CD1c-positive myeloid dendritic cell (primary cell): ENCODE measurements at regions not wholly inside any gene's neighbourhood (a gene's known extent, or its start where the extent isn't known, plus 50 kb on each side); places are given as distances from the start of the nearest gene placed in this dataset.
A peak's percentile ranks its signal among the peaks of the same experiment; 100 is the strongest.
"Not testable (repeated sequence)": the region's sequence is repeated elsewhere in the genome, so short reads cannot be mapped to it uniquely, and the experiment has no call there.

Source experiments
- DNase-seq: peaks from one replicate; pipeline ENCODE4 v3.0.0-alpha.2; 2016; ENCODE audit errors: extremely low spot score

DNA sequence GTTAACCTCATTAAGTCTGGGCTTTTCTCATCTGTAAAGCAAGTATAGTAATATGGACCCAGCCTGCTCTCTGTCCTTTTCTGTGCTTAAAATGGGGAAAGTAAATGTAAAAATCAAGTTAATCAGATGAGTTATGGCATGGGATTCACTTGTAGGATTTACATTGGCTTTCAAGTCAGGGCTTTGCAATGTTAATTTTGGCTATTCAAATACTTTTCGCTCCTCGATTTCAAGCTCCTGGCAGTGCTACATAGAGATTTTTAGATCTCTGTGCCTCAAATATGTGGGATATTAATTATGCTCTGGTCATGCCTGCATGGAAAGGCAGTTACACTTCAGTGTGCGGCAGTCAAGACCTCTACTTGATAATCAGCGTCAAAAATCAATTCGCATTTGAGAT, 709.8 kb downstream of the LTN1 start:
- no peak for DNase-seq

DNA sequence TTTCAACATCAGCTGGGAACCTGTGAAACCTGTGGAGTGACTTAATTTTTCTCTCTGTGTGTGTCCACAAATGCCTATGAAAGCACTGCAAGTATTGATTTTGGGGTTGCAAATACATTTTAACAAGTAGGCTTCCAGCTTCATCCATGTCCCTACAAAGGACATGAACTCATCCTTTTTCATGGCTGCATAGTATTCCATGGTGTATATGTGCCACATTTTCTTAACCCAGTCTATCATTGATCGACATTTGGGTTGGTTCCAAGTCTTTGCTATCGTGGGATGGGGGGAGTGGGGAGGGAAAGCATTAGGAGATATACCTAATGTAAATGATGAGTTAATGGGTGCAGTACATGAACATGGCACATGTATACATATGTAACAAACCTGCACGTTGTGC, 711.3 kb downstream of the LTN1 start:
- not testable (repeated sequence) for DNase-seq

DNA sequence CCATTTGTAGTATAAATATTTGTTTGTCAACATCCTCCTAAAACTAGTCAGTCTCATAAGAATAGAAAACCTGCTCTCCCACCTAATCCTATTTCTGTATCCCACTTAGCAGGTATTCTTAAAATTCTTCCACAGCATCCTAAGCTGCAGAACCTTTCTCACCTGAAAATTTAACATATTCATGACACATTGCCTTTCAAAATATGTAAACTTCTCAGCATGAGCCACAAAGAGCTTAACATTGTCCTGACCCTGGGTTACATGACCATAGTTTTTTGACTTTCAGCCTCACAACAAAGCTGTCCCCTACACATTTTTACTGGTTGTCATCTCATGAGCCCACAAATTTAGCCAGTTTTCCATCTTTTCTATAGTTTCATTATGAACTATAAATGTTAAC, 712.1 kb downstream of the LTN1 start:
- no peak for DNase-seq

DNA sequence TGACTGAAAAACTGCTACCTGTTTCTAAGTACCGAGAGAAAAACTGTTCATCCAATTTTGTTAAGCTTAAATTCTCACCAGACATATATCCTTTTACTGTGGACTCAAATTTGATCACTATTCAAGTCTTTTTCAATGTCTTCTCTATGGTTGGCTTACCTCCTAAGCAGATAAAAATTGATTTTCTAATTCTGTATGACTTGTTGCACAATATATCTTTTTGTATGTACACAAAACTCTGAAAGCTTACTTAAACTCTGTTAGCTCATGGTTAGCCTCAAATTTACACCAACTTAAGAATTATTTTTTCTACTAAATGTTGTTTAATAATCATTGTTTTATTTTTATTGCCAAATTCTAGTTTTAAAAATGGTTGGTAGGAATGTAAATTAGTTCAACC, 715.4 kb downstream of the LTN1 start:
- DNase-seq, result no peak

DNA sequence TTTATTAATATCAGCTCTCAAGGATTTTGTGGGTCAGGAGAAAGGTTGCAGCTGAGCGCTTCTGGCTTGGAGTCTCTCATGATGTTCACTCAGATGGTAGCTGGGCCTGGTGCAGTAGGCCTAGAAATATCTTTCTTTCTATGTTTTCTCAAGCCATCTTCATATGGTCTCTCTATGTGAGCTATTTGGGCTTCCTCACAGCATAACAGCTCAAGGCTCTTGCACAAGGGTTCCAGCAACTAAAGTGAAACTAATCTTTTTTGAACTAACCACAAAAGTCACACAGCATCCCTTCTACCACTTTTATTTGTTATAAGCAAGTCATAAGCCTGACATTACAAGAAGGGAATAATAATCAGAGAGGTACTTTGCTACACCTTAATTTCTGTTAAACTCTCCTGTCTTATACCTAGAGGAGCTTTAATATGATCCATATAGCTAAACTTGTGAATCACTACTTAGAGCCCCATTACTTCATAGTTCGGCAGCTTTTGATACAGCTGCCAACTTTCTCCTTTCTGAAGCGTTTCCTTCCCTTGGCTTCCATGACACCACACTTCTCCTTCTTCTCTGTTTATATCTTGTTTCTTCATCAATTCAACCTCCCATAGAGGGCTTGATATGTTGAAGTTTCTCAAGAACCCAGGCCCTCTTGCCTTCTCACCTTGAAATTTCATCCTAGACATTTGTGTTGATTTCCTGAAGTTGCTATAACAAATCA, 720.2 kb downstream of the LTN1 start:
- DNase-seq, result no peak

DNA sequence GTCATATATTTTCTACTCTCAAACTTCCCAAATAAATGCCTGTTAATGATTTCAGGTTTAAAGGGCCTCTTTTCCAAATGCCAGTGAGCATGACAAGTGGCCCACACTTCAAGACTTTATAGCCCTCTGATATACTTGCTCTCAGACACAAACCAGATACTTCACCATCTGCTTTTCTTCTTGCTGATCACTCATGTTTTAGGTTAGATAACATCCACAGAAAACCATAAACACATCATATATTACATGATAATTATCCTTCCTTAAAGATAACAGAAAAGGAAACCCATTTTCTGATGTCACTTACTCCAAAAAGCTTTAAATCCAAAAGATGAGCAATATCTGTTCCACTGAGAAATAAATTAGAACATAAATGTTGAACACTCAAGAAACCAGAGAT, 723.5 kb downstream of the LTN1 start:
- no peak for DNase-seq

DNA sequence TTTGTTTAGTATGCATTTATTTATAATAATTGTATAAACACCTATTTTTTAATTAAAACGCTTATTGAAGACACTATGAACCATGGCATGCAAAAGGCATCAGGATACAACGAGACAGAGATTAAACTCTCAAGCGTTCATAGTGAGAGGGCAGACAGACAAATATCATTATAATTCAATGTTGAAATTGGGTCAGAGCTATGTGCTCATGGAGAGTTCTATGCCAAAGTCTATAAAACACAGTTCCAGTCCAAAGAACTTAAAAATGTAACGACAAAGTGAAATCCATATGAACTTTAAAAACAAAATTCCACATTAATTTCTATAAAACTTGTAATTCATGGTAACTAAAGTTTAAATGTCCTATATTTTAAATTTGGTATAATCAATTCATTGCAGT, 724.0 kb downstream of the LTN1 start:
- DNase-seq, result no peak

DNA sequence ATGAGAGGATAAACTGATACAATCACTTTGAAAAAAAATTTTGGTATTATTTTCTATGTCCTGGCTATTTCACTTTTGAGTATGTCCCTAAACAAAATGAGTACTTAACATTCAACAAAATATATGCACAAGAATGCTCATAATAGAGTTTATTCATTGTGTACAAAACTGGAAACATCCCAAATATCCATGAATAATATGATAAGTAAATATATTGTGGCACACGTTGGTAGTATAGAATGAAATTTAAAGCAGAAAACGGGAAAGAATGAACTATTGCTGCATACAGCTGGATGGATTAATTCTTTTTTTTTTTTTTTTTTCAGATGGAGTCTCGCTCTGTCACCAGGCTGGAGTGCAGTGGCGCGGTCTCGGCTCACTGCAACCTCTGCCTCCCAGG, 725.2 kb downstream of the LTN1 start:
- DNase-seq, result no peak

DNA sequence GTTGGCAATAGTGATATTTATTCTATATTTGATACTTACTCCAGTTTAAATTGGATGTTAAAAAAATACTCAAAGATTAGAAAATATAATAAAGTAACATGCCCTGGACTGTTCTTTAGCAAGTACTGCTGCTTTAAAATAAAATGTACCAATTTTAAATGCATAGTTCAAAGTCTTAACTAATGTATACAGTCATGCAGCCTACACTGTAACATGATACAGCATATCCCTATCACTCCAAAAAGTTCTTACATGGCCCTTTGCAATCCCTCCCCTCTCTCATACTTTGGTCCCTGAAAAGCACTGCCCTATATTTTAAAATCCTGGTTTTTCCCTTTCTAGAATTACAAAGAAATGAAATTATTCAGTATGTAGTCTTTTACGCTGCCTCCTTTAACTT, 726.6 kb downstream of the LTN1 start:
- DNase-seq, result no peak

DNA sequence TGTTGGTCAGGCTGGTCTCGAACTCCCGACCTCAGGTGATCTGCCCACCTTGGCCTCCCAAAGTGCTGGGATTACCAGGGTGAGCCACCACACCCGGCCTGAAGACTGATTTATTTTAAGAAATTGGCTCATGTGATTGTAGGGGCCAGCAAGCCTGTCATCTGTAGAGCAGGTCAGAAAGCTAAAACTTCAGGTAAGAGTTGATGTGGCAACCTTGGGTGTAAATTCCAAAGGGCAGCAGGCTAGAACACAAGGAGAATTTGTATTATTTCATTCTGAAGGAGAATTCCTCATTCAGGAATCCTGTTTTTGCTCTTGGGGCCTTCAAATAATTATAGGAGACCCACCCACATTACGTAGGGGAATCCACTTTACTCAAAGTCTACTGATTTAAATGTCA, 728.7 kb downstream of the LTN1 start:
- no peak for DNase-seq

DNA sequence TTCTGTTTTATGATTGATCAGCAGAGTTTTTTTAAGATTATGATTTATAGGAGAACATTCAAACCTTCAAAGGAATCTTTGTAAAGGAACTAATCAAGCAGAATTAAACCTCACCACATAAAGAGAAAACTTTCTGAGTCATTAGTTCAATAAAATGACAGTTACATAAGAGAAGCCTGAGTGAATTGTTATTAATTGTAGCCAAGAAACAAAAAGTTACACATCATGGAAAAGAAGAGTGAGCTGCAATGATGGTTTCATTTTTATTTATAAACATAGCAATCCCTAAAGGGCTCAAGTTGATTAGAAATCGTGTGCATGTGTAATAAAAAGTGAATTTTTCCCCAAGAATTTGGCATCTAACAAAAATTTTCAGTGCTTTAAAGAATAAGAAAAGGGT, 731.4 kb downstream of the LTN1 start:
- DNase-seq, result no peak

DNA sequence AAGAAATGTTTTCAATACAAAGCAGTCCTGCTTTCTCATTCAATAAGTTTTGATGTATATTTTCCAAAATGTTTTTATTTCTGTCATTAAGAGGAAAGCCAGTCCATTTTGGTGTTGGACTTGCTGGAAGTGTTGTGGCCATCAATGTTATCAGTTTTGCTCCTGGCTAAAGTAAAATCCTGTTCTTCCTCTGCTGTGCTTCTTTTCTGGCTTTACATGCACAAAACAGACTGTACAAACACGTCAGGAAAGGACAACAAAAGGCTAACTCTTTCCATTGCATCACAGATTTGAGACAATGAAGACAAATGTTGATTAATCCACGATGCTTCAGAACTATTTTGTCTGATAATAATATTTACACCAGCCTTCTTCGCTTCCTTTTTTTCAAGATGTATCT, 735.4 kb downstream of the LTN1 start:
- no peak for DNase-seq

DNA sequence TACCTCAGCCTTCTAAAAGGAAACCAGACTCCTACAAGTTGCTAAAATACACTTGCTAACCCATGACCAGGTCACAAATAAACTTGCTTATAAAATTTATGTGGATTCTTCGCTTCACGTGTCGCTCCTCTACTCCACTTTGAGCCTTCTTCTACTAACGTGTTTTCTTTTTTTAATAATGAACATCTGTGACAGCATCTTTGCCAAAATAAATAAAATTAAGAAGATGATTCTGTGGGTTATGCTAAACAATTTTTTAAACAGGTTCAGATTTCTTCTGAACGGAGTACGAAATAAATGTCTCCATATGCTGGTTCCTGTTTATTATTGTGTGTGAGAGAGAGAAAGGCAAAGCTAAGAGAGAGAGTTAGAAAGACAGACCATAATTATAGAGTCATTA, 735.8 kb downstream of the LTN1 start:
- DNase-seq, result no peak

DNA sequence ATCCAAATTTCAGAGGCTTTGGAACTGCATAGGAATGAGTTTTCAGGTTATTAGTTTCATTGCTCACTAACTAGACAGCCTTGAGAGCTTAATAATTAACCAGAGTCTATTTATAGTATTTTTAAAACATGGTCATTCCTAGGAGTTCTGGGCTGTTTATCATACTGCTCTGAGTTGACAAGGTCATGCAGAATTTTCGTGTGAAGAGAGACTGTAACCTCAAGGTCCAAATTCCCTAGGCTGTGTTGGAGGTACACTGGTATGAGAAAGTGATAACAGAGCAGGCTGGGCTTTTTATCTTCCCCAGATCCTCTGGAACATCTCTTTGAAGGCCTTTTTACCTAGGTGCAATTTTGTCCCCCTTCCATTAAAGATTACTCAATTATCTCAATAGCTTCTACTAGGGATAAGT, 736.3 kb downstream of the LTN1 start:
- no peak for DNase-seq

DNA sequence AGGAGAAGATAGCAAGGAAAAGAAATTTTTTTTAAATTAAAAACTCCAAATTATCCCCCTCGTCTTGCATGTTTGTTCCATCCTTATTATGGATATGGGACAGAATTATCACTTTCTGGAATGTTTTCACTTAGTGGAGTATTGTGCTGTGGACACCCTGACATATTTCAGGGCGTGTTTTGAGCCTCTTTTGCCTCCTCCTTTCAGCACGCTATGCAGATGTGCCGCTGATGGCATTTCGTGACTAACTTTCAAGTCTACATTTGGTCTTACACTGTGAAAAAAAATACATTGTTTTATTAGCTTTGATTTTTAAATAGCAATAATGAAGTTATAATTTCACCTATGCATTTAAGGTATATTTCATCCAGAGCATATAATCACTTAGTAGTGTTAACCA, 738.7 kb downstream of the LTN1 start:
- DNase-seq, result no peak

DNA sequence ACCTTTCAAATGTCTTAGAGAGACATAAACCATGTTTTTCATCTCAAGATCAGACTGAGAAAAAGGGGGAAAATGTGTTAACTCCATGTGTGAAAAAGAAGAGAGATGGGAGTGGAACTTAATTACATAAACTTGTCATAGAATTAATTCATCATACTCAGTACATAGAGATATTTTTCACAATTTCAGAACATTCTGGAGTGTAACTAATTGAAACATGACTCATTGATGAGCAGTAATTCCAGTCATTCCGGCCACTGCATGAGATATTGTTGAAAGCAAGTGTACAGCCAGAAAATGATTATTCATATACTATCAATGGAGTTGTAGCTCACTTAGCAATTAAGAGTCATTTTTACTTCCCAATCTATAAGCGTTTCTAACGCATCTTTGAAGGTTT, 739.3 kb downstream of the LTN1 start:
- no peak for DNase-seq

DNA sequence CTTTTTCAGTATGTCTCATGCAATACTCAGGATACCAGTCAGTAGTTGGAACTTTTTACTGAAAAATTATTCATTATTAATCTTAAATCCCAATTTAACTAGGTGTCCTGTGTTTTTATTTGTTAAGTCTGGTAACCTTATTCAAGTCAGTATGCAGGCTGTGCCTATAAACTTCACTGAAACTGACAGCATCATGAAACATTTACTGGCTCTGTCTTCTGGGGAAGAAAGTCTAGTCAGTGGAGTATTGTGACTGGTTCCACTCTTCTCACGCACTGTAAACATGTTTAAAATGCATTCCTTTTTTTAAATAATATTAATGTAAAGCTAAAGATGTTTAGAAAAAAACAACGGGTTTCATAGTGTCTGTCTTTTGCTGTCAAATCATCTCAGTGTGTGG, 739.7 kb downstream of the LTN1 start:
- no peak for DNase-seq

DNA sequence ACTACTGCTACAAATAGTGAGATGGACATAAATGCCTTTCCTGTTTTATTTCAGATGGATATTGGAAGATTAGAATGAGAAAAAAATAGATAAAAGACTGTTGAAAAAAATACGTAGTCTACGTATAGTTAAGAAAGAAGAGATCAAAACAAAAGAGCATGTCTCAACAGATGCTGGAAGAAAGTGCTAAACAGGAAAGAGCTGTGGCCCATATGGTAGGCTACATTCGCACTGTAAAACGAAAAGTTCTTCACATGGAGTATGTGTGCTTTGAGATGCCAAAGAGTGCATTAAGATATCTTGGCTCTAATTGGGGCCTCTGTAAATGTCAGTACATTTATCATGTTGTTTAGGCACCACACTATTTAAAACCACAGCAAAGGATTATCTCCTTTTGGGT, 741.7 kb downstream of the LTN1 start:
- no peak for DNase-seq

DNA sequence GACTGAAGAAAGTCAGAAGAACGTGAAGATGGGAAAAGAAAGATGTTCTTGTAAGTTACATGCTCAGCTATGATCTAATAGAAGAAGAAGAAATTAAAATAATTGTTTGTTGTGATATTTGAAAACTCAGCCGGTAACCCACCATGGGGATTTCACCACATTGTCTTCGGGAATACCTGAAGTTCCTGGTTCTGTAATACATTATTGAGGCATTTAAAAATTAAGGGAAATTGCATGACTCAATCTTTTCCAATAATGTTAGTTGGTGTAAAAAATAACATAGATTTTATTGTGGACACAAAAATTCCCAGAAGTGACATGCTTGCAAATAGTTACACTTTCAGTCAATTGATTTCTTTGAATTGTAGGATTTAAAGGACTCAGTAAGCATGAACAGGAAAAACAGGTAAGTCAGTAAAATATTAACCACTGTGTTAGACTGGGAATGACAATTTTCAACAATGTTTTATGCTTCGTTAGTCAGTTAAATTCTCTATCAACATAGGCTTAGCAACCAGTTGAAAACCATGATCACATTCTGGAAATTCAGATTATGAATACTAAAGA, 745.1 kb downstream of the LTN1 start:
- no peak for DNase-seq

DNA sequence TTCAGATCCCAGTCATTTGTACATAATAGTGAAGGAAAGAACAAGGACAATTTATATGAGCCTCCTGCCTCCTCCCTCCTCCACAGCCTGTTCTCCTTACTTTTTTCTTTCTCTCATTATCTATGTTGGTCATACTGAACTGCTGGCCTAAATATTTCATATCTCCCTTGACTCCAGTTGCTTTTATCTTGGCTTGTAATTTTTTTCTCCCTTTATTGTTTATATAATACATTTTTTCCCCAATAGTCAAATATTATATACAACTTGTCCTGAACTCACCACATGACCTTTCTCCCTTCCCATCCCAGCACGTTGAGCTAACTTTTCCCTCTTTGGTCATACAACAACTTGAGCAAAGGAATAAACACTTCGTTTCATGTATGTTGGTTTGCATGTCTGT, 752.1 kb downstream of the LTN1 start:
- DNase-seq, result no peak

DNA sequence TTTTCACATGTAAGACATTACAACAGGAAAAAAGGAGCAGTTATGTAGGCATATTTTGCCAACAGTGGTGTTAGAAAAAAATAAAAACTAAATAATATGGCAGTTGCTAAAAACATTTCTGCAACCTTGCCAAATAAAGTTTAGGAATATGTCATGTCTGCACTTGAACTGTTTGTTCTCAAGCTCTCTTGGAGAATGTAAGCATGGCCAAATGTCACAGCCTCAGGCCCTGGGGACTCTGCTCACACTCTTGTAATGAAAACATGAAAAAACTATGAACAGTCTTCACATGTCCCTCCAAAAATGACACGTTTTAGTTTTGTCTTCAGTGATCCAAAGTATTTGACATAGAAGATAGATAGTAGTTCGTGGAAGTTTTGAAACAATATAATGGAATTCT, 753.3 kb downstream of the LTN1 start:
- DNase-seq, result no peak

DNA sequence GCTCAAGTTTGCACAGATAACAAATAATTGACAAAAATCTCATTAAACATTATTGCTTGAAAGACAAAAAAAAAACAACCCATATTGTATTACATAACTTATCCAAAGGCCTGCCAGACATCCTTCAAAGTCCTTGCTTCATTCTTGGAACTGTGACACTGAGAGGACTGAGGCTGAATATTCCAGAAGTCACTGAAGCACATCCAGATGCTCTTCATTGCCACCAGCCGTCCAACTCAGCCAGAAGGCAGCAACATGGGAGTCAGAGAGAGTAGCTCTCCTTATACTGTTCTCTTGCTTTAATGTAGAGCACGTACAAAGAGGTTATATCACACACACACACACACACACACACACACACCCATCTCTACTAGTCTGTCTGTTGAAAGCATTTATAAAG, 755.0 kb downstream of the LTN1 start:
- DNase-seq, result no peak

DNA sequence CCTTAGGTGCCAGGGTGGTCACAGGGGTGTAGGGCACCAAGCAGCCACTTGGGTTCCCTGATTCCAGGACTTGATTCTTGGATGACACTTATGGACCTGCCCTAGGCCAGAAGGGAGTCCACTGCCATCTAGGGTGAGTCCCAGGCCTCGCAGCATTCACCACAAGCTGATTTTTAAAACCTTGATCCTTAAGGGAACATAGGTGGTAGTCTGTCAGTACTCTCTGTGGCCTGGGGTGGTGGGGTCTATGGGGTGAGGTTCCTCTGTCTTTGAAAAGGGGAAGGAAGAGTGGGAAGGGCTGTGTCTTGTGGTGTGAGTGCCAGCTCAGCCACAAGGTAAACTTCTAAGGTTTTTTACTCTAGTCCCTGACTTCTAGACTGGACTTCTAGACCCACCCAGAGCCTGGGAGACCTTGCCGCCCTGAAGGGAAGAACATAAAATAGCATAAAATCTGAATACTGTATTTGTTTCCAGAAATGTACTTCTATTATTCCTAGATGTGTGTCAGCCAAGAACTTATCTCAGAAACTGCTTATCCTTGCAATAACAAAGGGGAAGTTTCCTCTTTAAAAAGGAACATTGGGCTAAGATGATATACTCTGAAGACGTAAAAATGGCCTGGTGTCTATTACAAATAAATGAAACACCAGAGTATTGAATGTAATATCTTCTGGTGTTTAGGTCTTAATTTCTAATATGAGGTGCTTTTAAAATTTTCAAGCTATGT, 757.3 kb downstream of the LTN1 start:
- DNase-seq, result peak; percentile 64
